PC-9 (cell line): ENCODE measurements at regions not wholly inside any gene's neighbourhood (a gene's known extent, or its start where the extent isn't known, plus 50 kb on each side); places are given as distances from the start of the nearest gene placed in this dataset.
A peak's percentile ranks its signal among the peaks of the same experiment; 100 is the strongest.

Source experiments
- BruUV-seq: library from RNA; stranded (reverse); fragments of 400-500 nt; replicated peaks from 2 replicates; lab custom pipeline; 2021; lab: Mats Ljungman, UMichigan
- CTCF ChIA-PET: fragments of 300-600 bp; sonication (Branson Sonifier 250); formaldehyde crosslinking; loops from one replicate; lab custom pipeline; 2022; ENCODE audit warnings: antibody characterized with exemption; lab: Charles Lee
- POLR2A ChIA-PET: fragments of 300-600 bp; sonication (Branson Sonifier 250); formaldehyde crosslinking; loops from one replicate; lab custom pipeline; 2022; ENCODE audit warnings: antibody characterized with exemption; ENCODE audit not compliant: unreplicated experiment; lab: Charles Lee
- DNase-seq, 2 experiments: peaks; one replicate each; pipeline versions ENCODE4 v3.0.0 to v3.0.0-alpha.2; 2015 to 2022; ENCODE audit warnings: mixed read lengths in 1 of 2
- H2AFZ ChIP-seq: fragments of 200-600 bp; sonication (generic); 2 replicates; pipeline ENCODE4 v1.8.1; 2017; ENCODE audit warnings: antibody characterized with exemption
- H3F3A ChIP-seq: fragments of 200-600 bp; sonication (generic); 2 replicates; pipeline ENCODE4 v1.8.1; 2017; ENCODE audit warnings: antibody characterized with exemption, mild to moderate bottlenecking, low read depth; ENCODE audit not compliant: insufficient read depth
- H3K27ac ChIP-seq: fragments of 200-600 bp; sonication (generic); 2 replicates; pipeline ENCODE4 v1.6.1; 2016; ENCODE audit warnings: mixed run types
- H3K27me3 ChIP-seq: fragments of 200-600 bp; sonication (generic); 2 replicates; pipeline ENCODE4 v1.6.1; 2016; ENCODE audit warnings: low read depth, mixed run types; ENCODE audit not compliant: insufficient read depth
- H3K36me3 ChIP-seq: fragments of 200-600 bp; sonication (generic); 2 replicates; pipeline ENCODE4 v1.6.1; 2016; ENCODE audit warnings: low read depth, mixed run types
- H3K4me1 ChIP-seq: fragments of 200-600 bp; sonication (generic); replicated peaks from 2 replicates; pipeline ENCODE4 v1.6.1; 2016; ENCODE audit warnings: mixed run types; ENCODE audit not compliant: insufficient read depth
- H3K4me2 ChIP-seq: fragments of 200-600 bp; sonication (generic); 2 replicates; pipeline ENCODE4 v1.6.1; 2017; ENCODE audit warnings: mixed run types
- H3K4me3 ChIP-seq: fragments of 200-600 bp; sonication (generic); 2 replicates; pipeline ENCODE4 v1.6.1; 2016; ENCODE audit warnings: mixed run types
- H3K79me2 ChIP-seq: fragments of 200-600 bp; sonication (generic); 2 replicates; pipeline ENCODE4 v1.6.1; 2017; ENCODE audit warnings: low read depth, mixed run types
- H3K9me2 ChIP-seq: fragments of 200-600 bp; sonication (generic); 2 replicates; pipeline ENCODE4 v1.8.1; 2017; ENCODE audit warnings: mild to moderate bottlenecking; ENCODE audit not compliant: insufficient read depth
- H3K9me3 ChIP-seq: fragments of 200-600 bp; sonication (generic); 2 replicates; pipeline ENCODE4 v1.8.1; 2016; ENCODE audit warnings: low read depth; ENCODE audit not compliant: insufficient read depth
- H4K20me1 ChIP-seq: fragments of 200-600 bp; sonication (generic); 2 replicates; pipeline ENCODE4 v1.8.1; 2017; ENCODE audit not compliant: insufficient read depth
- EZH2 ChIP-seq: fragments of 200-600 bp; sonication (generic); IDR thresholded peaks from 2 replicates; pipeline ENCODE4 v1.8.0; 2017; ENCODE audit warnings: antibody characterized with exemption, low read depth
- intact Hi-C: fragments of 100-400 bp; cut with micrococcal nuclease; formaldehyde crosslinking; loops from one replicate; pipeline ENCODE4 v1.10.0; 2022; ENCODE audit not compliant: unreplicated experiment
- TF ChIP-seq, protein P1 (sequence below): fragments of 200-600 bp; sonication (generic); conservative IDR thresholded peaks from 2 replicates; pipeline ENCODE4 v1.6.1; 2017; ENCODE audit warnings: mixed run types, antibody characterized with exemption, mild to moderate bottlenecking, moderate library complexity

- peak overlapping the region; percentile 89 for H3K27ac ChIP-seq
- no peak overlapping the region for H2AFZ ChIP-seq
- H3F3A ChIP-seq = peaks cover 23% of the 10 kb centered on the region
- BruUV-seq = no TSS peak
- peak; percentile 78 to 95 for DNase-seq
- peaks cover 46% of the 10 kb centered on the region for H3K4me1 ChIP-seq
- intact Hi-C loops = loop anchor here (1.0 to 5.0 kb wide), 3 partner anchors 27 to 79 kb away; partner anchors contain the start of gene MIER3
- POLR2A ChIA-PET = no interaction called here
- no peaks in the 10 kb centered on the region for H3K36me3 ChIP-seq
- no peaks in the 10 kb centered on the region for H3K27me3 ChIP-seq
- TF ChIP-seq, protein P1, sequence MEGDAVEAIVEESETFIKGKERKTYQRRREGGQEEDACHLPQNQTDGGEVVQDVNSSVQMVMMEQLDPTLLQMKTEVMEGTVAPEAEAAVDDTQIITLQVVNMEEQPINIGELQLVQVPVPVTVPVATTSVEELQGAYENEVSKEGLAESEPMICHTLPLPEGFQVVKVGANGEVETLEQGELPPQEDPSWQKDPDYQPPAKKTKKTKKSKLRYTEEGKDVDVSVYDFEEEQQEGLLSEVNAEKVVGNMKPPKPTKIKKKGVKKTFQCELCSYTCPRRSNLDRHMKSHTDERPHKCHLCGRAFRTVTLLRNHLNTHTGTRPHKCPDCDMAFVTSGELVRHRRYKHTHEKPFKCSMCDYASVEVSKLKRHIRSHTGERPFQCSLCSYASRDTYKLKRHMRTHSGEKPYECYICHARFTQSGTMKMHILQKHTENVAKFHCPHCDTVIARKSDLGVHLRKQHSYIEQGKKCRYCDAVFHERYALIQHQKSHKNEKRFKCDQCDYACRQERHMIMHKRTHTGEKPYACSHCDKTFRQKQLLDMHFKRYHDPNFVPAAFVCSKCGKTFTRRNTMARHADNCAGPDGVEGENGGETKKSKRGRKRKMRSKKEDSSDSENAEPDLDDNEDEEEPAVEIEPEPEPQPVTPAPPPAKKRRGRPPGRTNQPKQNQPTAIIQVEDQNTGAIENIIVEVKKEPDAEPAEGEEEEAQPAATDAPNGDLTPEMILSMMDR = no peak
- TF ChIP-seq EZH2 = no peak
- peak overlapping the region; percentile 62 for H3K4me2 ChIP-seq
- H3K9me3 ChIP-seq = no peaks in the 10 kb centered on the region
- H3K4me3 ChIP-seq = no peak overlapping the region
- CTCF ChIA-PET = interaction anchor here (1.1 kb wide), 1 partner anchor 20 kb away, joined by 3 read pairs; no protein-coding TSS in a partner anchor
- H4K20me1 ChIP-seq = no peaks in the 10 kb centered on the region
- H3K79me2 ChIP-seq = no peaks in the 10 kb centered on the region
- H3K9me2 ChIP-seq = no peaks in the 10 kb centered on the region
These were observed 80.2 kb upstream of the MIER3 start for GRCh38 chr5:57032151-57032551.

GRCh38 chr5:57033103-57033502, 81.2 kb upstream of the MIER3 start:
- Histone ChIP-seq H4K20me1 (no peaks in the 10 kb centered on the region), H3F3A (peaks cover 23% of the 10 kb centered on the region), H3K4me1 (peaks cover 46% of the 10 kb centered on the region), H3K9me3 (no peaks in the 10 kb centered on the region), H3K9me2 (no peaks in the 10 kb centered on the region), H3K79me2 (no peaks in the 10 kb centered on the region), H2AFZ (no peak overlapping the region), H3K4me2 (peak overlapping the region; percentile 62), H3K27ac (peak overlapping the region; percentile 89), H3K4me3 (no peak overlapping the region; the same call in 1 of the 2 replicates), H3K27me3 (no peaks in the 10 kb centered on the region), H3K36me3 (no peaks in the 10 kb centered on the region)
- intact Hi-C loops = loop anchor here (2.0 to 5.0 kb wide), 2 partner anchors 39 to 80 kb away; partner anchors contain the start of gene MIER3
- no TSS peak for BruUV-seq
- peak; percentile 86 to 88 for DNase-seq
- POLR2A ChIA-PET = no interaction called here
- CTCF ChIA-PET = interaction anchor here (1.1 kb wide), 1 partner anchor 19 kb away, joined by 3 read pairs; no protein-coding TSS in a partner anchor
- no peak for TF ChIP-seq EZH2
- TF ChIP-seq, protein P1 = no peak

GRCh38 chr5:57033503-57033902, 81.6 kb upstream of the MIER3 start:
- Histone ChIP-seq H3K9me3 (no peaks in the 10 kb centered on the region), H3K4me1 (peaks cover 46% of the 10 kb centered on the region), H3K27me3 (no peaks in the 10 kb centered on the region), H3F3A (peaks cover 23% of the 10 kb centered on the region), H3K27ac (peak overlapping the region; percentile 89), H3K9me2 (no peaks in the 10 kb centered on the region), H3K79me2 (no peaks in the 10 kb centered on the region), H3K4me2 (peak overlapping the region; percentile 62), H4K20me1 (no peaks in the 10 kb centered on the region), H3K4me3 (no peak overlapping the region), H2AFZ (no peak overlapping the region), H3K36me3 (no peaks in the 10 kb centered on the region)
- TF ChIP-seq, protein P1 = no peak
- no peak for TF ChIP-seq EZH2
- ChIA-PET CTCF (no interaction called here), POLR2A (no interaction called here)
- no TSS peak for BruUV-seq
- DNase-seq = no peak
- intact Hi-C loops = loop anchor here (2.0 to 5.0 kb wide), 2 partner anchors 39 to 81 kb away; partner anchors contain the start of gene MIER3
